HT-29 (cell line): ENCODE measurements at regions not wholly inside any gene's neighbourhood (a gene's known extent, or its start where the extent isn't known, plus 50 kb on each side); places are given as distances from the start of the nearest gene placed in this dataset.
"Not testable (repeated sequence)": the region's sequence is repeated elsewhere in the genome, so short reads cannot be mapped to it uniquely, and the experiment has no call there.

Source experiments
- DNase-seq: peaks from one replicate; pipeline ENCODE4 v3.0.0-alpha.2; 2015; ENCODE audit warnings: low spot score

DNA sequence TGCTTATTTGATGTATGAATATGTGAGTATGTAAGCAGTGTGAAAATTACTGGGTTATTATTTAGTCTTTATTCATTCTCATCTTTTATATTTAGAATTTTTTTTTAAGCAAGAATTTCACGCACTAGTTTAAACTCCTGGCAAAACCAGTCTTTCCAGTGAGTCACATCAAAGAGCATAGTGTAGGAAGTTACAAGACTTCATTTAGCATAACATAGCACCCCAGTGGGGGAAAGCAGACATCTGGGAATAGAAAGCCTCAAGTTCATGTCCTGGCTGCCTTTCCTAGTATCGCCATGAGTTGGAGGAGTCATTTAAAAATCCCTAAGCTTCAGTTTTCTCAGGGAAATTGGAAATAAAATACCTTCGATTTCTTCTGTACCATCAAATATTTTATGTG is 408.3 kb downstream of the NUP35 start:
- DNase-seq = peak; percentile 49

DNA sequence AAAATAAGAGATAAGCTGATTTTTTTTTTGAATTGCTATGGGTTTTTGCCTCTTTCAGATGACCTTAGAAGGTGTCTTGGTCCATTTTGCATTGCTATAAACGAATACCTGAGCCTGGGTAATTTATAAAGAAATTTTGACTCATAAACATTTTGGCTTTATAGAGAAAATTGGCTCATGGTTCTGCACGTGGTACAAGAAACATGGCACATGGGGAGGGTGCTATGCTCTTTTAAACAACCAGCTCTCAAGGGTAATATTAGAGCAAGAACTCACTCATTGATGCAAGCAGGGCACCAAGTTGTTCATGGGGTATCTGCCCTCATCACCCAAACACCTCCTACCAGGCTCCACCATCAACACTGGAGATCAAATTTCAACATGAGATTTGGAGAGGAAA is 408.8 kb downstream of the NUP35 start:
- no peak for DNase-seq

DNA sequence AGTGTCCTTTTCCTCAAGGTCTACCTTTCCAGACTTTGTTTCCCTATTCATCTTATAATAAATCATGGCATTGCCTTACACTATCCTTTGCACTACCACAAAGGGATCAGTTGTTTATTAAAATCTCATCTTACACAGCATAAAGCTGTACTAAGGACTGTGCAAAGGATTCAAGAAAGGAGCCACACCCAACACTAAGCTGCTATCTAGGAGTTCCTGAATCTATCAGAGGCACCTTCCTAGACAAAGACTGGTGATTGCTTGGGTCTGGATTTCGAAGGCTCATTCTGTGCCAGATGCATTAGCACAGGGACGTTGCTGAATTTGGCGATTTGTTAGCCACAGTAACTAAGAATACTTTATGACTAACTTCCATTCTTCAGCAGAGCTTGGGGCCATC is 412.0 kb downstream of the NUP35 start:
- DNase-seq = no peak

DNA sequence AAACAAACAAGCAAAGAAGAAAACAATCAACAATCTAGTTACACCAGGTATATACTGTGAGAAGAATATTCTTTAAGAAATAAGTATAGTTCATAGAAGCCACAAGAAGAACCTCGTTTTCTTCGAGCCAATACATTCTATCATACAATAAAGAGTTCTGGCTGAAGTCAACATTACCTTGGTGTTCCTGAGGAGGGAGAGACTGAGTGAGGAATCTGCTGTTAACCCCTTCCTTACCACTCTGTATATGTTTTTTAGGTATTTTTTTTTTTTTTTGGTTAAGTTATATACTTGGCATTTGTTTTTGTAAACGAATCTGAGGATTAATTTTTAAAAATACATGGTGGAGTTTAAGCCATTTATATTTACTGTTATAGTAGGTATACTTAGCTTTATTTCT is 412.5 kb downstream of the NUP35 start:
- DNase-seq = no peak

DNA sequence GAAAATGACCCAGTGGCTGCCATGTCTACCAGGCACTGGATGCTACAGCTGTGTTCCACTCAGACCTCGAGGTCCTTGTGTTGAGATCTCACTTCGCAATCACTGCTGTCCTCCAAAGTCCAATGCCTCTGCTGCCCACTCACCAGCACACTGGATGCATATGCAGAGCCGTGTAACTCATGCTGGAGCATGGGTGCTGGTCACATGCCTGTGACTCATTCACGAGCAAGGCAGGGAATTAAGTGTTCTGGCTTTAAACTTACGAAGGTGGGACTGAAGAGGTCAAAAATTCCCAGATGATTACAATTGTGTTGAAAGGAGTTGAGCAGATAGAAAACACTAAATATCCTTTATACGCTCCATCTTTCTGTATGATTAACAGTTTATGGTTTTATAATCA is 417.5 kb downstream of the NUP35 start:
- no peak for DNase-seq

DNA sequence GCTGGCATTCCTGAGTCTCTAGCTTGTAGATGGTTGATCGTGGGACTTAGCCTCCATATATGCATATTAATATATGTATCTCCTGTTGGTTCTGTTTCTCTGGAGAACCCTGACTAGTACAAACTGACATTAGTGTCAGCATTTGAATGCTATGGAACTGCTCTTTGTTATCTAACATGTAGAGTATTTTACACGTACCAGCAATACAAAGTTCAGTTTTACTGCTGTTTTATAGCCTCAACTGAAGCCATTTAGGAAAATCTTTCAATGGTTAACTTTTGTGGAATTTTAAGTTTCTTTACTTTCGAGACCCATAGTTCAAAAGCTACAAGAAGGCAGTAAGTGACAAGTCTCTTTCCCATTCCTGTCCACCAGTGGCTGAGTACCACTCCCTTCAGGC is 418.4 kb downstream of the NUP35 start:
- no peak for DNase-seq

DNA sequence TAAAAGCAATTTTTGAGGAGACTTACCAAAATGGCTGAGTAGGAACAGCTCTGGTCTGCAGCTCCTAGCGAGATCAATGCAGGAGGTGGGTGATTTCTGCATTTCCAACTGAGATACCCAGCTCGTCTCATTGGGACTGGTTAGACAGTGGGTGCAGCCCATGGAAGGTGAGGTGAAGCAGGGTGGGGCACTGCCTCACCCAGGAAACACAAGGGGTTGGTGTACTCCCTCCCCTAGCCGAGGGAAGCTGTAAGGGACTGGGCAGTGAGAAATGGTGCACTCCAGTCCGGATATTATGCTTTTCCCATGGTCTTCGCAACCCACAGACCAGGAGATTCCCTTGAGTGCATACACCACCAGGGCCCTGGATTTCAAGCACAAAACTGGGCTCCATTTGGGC is 419.0 kb downstream of the NUP35 start:
- no peak for DNase-seq

DNA sequence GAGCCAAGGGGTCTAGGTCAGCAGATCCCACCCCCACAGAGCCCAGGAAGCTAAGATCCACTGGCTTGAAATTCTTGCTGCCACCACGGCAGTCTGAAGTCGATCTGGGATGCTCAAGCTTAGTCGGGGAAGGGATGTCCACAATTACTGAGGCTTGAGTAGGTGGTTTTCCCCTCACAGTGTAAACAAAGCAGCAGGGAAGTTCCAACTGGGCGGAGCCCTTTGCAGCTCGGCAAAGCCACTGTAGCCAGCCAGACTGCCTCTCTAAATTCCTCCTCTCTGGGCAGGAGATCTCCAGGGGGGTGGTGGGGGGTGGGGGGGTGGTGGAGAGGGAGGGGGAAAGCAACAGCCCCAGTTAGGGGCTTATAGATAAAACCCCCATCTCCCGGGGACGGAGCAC is 419.5 kb downstream of the NUP35 start:
- peak; percentile 7 for DNase-seq

DNA sequence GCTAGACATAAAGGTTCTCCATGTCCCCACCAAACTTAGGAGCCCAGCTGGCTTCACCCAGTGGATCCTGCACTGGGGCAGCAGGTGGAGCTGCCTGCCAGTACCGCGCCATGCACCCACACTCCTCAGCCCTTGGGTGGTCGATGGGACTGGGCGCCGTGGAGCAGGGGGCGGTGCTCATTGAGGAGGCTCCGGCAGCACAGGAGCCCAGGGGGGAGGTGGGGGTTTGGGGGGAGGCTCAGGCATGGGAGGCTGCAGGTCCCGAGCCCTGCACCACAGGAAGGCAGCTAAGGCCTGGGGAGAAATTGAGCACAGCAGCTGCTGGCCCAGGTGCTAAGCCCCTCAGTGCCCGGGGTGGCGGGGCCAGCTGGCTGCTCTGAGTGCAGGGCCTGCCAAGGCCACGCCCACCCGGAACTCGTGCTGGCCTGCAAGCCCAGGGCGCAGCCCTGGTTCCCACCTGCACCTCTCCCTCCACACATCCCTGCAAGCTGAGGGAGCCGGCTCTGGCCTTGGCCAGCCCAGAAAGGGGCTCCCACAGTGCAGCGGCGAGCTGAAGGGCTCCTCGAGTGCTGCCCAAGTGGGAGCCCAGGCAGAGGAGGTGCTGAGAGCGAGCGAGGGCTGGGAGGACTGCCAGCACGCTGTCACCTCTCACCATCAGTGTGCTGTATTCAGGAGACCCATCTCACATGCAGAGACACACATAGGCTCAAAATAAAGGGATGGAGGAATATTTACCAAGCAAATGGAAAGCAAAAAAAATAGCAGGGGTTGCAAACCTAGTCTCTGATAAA is 422.5 kb downstream of the NUP35 start:
- DNase-seq = not testable (repeated sequence)

DNA sequence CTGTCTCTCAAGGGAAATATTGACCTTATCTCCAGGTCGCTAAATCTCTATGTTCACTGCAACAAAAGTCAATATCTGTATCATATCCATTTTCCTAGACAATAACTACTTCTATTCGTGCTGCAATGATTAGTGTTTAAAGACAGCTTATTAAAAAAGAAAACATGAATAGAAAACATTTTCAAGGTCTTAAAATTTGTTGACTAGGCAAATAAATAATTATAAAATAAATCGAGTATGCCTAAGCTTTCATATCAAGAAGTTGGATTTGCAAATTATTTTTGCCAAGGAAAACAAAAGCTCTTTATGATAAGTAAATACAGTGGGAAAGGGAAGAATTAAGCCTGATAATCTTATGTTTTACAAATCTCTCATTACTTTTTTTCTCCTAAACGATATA is 428.5 kb downstream of the NUP35 start:
- DNase-seq = no peak

DNA sequence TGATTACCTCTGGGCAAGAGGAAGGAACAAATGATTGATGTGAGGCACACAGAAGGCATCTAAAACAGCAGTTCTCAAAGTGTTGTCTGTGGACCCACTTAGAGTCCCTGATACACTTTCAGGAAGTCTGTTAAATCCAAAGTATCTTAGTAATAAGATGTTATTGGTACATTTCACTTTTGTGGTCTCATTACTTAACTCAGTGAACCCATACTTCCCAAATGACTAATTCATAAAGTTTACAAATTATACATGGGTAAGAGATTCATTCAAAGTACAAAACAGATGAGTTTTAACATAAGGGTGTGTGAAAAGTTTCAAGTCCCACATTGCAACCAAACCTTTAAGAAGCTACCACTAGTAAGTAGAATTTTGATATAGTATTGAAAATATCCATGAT is 440.5 kb downstream of the NUP35 start:
- DNase-seq = no peak

DNA sequence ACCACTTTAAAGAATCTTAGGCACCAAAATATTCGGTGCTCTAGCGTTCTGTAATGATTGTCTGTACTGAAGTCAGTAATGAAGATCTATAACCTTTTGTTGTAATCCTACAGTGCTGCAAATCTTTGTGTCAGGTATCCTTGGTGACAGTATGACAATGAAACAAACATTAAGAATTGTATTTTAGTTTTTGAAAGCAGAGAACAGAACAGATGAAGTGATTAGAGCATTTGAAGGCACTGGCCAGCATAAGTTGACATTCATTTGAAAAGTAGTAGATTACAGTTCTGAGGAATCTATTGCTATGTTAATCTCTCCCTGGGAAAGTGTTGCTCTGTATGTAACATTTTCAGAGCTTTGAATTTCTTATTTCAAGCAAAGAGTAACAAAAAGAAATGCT is 451.2 kb downstream of the NUP35 start:
- DNase-seq = no peak

DNA sequence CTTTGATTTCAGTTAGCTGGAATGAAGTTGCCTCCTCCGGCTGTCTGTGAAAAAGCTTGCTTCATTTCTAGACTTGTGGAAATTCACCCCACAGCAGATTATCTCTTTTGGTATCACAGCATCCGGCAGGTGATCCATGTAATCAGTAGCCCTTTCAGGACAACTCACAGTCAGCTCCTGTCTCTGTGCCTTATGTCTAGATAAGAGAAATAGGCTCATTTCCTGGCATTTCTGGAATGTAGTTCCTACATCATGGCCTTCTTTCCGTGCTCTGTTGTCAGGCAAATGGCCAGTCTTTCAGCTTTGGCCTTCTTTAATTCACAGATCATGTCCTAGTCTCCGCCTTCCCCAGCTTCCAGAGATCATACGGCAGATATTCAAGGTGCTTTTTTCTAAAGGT is 455.4 kb downstream of the NUP35 start:
- no peak for DNase-seq

DNA sequence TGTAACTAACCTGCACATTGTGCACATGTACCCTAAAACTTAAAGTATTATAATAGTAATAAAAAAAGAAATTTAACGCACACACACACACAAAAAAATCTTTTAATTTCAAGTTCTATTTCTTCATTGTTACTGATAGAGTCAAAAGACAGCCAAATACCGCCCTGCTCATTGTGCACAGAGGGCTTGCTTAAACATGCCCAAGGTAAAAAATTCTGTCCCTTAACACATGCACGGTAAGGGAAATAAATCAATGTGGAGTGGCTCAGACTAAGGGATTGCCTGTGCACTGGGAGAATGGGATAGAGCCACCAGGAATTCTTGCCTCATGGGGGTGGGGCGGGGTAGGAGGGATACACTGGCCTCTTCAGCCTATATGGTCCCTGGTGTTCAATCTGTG is 468.0 kb downstream of the NUP35 start:
- no peak for DNase-seq

DNA sequence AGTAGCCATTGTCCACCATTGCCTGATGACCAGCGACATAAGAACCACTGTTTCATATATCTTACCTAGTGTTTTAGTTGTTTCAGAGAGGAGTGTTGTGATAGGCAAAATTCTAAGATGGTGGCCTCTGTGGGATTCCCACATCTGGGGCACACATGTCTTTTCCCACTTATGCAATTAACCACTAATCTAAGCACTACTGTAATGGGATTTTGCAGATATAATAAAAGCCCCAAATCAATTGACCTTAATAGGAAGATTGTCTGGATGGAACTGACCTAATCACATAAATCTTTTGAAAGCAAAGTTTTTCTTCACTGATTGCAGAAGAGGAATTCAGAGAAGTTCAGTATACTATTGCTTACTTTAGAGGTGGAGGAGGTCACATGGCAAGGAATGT is 469.9 kb downstream of the NUP35 start:
- no peak for DNase-seq

DNA sequence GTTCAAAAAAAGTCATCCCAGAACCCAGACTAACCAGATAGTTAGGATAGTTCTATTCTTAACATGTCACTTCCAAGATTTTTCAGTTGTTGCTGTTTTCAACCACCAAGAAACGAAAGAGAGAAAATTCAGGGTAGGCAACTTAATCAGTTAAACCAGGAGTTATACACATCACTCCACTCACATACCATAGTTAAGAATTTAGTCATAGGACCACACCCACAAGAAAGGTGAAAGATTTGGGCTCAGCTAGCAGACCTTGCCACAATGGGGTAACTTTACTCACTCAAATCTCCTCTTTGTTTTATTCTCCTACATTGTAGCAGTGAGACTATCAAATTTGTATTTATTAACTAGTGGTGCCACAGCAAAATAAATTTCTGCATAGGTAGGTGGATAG is 473.6 kb downstream of the NUP35 start:
- no peak for DNase-seq

DNA sequence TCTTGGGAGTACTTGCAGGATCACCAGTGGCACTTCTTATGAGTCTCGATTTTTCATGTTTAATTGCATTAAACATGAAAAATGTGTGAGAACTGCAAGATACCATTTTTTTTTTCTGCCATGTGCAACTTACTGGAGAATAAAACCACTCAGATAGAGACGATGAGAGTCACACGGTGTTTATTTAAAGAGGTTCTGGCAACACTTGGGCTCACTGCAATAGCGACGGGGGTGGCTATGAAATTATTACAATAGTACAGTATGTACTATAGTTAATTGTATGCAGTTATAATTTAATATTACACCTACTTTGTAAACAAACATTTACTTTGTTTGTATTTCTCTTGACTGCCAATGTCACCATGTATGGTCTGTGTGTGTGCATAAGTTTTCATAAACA is 479.8 kb downstream of the NUP35 start:
- no peak for DNase-seq

DNA sequence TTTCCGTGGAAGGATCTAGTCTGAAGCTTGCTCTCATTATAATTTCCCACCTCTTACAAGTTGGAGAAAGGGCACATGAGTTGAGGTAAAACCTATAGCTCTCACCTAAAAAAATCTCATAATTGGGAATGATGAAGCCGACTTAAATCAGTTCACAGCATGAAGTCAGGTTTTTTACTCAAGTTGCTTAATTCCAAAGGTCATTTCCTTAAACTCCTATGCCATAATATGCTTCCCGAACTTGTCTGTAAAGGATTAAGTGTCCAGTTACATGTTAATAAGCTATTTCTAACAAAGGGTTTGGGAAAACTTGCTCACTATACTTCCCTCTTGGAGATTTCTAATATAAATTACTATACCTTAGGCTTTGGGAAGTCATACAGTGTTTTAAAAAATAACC is 481.2 kb downstream of the NUP35 start:
- peak; percentile 3 for DNase-seq

DNA sequence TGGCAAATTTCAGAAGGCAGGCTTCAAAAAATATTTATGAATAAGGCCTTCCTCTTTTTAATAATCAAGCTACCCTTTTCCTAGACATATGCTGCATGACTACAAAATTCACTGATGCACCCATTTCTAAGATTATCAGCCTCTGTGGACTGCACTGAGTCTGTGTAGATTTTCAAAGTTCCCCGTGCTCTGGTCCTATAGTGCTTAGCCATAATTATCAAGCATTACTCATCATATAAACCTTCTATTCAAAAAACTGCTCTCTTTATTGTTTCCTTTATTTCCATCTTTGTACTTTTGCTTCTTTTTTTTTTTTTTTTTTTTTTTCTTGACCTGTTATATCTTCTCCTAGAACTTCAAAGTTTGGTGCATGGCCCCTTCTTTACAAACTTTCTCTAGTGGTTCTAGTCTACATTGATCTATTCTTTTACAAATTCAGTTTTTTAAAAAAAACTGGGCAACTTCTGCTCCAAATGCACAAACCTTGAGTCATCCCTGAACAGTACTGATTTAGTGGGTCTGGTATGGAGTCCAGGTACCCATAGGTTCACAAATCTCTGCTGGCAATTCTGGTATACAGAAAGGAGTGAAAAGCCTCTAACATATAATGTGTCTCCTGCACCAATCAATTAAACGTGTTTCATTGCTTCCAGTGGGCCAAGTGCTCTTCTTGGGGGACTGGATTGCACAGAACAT is 481.9 kb downstream of the NUP35 start:
- DNase-seq = no peak

DNA sequence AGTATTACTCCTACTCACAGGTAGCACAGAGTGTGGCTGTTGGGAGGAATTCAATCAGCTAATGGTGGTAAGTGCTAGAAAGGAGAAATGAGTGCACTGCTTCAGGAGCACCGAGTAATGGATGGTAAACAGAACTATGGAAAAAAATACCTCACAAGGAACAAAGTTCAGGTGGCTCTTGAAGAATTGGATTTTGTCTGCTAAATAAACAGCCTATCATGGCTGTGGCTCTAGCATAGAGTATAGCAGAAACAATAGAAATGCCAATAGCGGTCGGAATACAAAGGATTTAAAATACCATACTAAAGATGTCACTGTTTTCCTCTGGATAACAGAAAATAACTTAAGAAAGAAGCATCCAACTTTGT is 482.5 kb downstream of the NUP35 start:
- no peak for DNase-seq

DNA sequence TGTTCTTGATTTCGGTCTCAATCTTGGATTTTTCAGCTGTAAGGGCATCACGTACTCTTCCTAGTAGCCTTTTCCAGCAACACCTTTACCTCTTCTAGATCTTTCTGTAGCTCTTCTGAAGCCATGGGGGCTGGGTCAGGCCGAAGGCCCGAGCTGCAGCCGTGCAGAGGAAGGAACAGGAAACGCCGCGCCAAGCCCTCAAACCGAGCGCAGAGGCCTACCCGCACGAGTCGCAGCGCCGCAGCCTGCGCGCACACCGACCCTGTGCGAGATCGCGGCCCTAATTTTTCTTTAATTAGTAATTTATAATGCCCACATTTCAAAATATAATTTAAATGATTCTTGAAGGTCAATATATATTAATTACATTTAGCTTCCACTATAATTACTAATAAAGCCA is 483.8 kb downstream of the NUP35 start:
- no peak for DNase-seq

DNA sequence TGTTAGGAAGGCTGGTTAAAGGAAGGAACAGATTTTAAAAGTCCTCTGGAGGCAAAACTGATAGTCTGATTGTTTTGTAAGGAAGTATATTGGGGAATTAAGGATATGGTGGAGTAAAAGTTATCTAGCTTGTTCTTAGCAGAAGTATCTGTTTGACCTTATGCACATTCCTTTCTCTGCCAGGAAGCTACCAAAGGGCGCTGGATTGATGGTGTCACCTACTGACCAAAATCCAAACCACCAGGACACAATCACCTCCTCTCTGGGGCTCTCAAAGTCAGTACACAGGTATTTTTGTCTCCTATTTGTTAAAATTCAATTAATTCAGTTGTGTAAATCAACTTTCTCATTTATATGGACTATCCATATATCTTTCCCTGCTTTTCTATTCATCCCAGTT is 484.5 kb downstream of the NUP35 start:
- no peak for DNase-seq

DNA sequence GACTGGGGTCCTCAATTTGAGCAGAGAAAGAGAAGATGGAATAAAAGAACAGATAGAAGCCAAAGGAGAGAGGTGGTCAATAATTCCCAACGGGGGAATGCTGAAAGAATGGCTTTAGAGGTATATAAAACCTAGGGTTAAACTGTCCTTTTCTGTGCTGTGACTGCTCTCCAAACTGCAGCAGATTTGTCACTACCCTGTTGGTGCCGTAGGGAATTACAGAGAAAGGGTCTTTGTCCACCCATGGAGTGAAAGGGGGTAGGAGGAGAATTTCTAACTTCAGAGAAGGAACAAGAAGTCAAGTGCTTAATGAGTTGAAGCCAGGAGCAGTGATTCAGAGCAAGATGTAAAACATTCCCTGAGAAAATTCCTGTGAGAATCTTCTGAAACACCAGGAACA is 486.5 kb downstream of the NUP35 start:
- no peak for DNase-seq
